ENCODE measurements at regions not wholly inside any gene's neighbourhood (a gene's known extent, or its start where the extent isn't known, plus 50 kb on each side); places are given as distances from the start of the nearest gene placed in this dataset.

GRCh38 chr1:79374397-79374796 lies 367.9 kb upstream of the ADGRL4 start:
- 0% methylated on average over 1 of the region's 1 CpG for WGBS (ENCODE audit: low lambda C conversion rate)
- no TSS peak for BruUV-seq (replicated peaks)
- FAIRE-seq (no peak), DNase-seq (ENCODE audit: low spot score) (no peak), ATAC-seq (no peak)
- Histone ChIP-seq H3K4me3 (replicated peaks in 1 of 3; ENCODE audit: insufficient read depth in 1 of 3, low read depth in 2 of 3, low read length in 3 of 3) (no peak overlapping the region), H3K36me3 (replicated peaks in 1 of 2; ENCODE audit: control insufficient read depth in 1 of 2, insufficient read depth in 2 of 2, low read length in 2 of 2) (no peaks in the 10 kb centered on the region), H3K9me3 (ENCODE audit: low read length) (peaks cover 68% of the 10 kb centered on the region), H4K20me1 (ENCODE audit: insufficient read depth, low read length) (no peaks in the 10 kb centered on the region), H3K27me3 (ENCODE audit: control insufficient read depth in 1 of 2, insufficient read depth in 2 of 2, low read length in 2 of 2) (no peaks in the 10 kb centered on the region), H3K4me1 (ENCODE audit: insufficient read depth, low read length) (no peaks in the 10 kb centered on the region), H3K4me2 (ENCODE audit: low read depth, low read length) (no peak overlapping the region), H3K9ac (ENCODE audit: insufficient read depth, low read depth, low read length) (no peak overlapping the region), H3K27ac (ENCODE audit: extremely low read length, insufficient read depth, low read length) (no peak overlapping the region), H2AFZ (ENCODE audit: low read length) (no peak overlapping the region), H3K79me2 (ENCODE audit: insufficient read depth, low read length) (no peaks in the 10 kb centered on the region)
- CTCF ChIA-PET (ENCODE audit: low intra/inter-chr PET ratio, low total read pairs): no interaction called here
- TF ChIP-seq ZZZ3 (CRISPR knock-in tag; IDR thresholded peaks at IDR 0.05; ENCODE audit: borderline replicate concordance): no peak
- no peak for TF ChIP-seq PREB (CRISPR knock-in tag; IDR thresholded peaks at IDR 0.05)
- TF ChIP-seq ZBTB4 (CRISPR knock-in tag; IDR thresholded peaks at IDR 0.05; ENCODE audit: borderline replicate concordance): no peak
- no peak for TF ChIP-seq ZNF234 (CRISPR knock-in tag; conservative IDR thresholded peaks at IDR 0.05)
- no peak for TF ChIP-seq FOSL1 (CRISPR knock-in tag; IDR thresholded peaks at IDR 0.05; ENCODE audit: borderline replicate concordance)
- no peak for TF ChIP-seq NFRKB (IDR thresholded peaks at IDR 0.05)
- TF ChIP-seq ZC3H13 (CRISPR knock-in tag; IDR thresholded peaks at IDR 0.05): no peak
- no peak for TF ChIP-seq HOXA7 (CRISPR knock-in tag; IDR thresholded peaks at IDR 0.05)
- no peak for TF ChIP-seq ZNF672 (CRISPR knock-in tag; IDR thresholded peaks at IDR 0.05)
- TF ChIP-seq ZNF552 (CRISPR knock-in tag; IDR thresholded peaks at IDR 0.05; ENCODE audit: borderline replicate concordance): no peak
- TF ChIP-seq ZNF30 (CRISPR knock-in tag; IDR thresholded peaks at IDR 0.05): no peak
- TF ChIP-seq SIX1 (CRISPR knock-in tag; IDR thresholded peaks at IDR 0.05; ENCODE audit: borderline replicate concordance): no peak
- TF ChIP-seq ZNF558 (CRISPR knock-in tag; IDR thresholded peaks at IDR 0.05; ENCODE audit: borderline replicate concordance): no peak
- no peak for TF ChIP-seq ZMAT5 (CRISPR knock-in tag; IDR thresholded peaks at IDR 0.05; ENCODE audit: borderline replicate concordance, low read depth)
- in situ Hi-C loops (cut with HindIII; ENCODE audit: extremely low pct_ligation_motif_present, low pct_unique_long_range_greater_than_20kb): loop anchor here (25.0 kb wide), 1 partner anchor 537 kb away; no protein-coding TSS in a partner anchor
- intact Hi-C loops (cut with micrococcal nuclease; ENCODE audit: unreplicated experiment): no loop called here
- POLR2A ChIA-PET: no interaction called here

Data from HepG2 (cell line).